ENCODE measurements at regions not wholly inside any gene's neighbourhood (a gene's known extent, or its start where the extent isn't known, plus 50 kb on each side); places are given as distances from the start of the nearest gene placed in this dataset.

DNA sequence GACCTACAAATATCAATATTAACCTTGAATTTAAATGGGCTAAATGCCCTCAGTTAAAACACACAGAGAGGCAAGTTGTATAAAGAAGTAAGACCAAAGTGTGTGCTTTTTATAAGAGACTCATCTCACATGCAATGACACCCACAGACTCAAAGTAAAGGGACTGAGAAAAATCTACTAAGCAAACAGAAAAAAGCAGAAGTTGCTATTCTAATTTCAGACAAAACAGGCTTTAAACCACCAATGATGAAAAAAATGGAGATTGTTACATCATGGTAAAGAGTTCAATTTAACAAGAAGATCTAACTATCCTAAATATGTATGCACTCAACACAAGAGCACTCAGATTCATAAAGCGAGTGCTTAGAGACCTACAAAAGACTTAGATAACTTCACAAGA is 741.9 kb upstream of the MARCKS start:
- TF ChIP-seq YY1 (IDR thresholded peaks at IDR 0.05) (no peak), GABPA (IDR thresholded peaks at IDR 0.05 in 1 of 2, conservative IDR thresholded peaks at IDR 0.05 in 1 of 2) (no peak), RAD21 (IDR thresholded peaks at IDR 0.05) (no peak), TAF1 (conservative IDR thresholded peaks at IDR 0.05) (no peak)
- TF ChIP-seq, protein P1, sequence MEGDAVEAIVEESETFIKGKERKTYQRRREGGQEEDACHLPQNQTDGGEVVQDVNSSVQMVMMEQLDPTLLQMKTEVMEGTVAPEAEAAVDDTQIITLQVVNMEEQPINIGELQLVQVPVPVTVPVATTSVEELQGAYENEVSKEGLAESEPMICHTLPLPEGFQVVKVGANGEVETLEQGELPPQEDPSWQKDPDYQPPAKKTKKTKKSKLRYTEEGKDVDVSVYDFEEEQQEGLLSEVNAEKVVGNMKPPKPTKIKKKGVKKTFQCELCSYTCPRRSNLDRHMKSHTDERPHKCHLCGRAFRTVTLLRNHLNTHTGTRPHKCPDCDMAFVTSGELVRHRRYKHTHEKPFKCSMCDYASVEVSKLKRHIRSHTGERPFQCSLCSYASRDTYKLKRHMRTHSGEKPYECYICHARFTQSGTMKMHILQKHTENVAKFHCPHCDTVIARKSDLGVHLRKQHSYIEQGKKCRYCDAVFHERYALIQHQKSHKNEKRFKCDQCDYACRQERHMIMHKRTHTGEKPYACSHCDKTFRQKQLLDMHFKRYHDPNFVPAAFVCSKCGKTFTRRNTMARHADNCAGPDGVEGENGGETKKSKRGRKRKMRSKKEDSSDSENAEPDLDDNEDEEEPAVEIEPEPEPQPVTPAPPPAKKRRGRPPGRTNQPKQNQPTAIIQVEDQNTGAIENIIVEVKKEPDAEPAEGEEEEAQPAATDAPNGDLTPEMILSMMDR (IDR thresholded peaks at IDR 0.05; ENCODE audit: low read depth, low read length, missing input control): no peak
- TF ChIP-seq, protein P2, sequence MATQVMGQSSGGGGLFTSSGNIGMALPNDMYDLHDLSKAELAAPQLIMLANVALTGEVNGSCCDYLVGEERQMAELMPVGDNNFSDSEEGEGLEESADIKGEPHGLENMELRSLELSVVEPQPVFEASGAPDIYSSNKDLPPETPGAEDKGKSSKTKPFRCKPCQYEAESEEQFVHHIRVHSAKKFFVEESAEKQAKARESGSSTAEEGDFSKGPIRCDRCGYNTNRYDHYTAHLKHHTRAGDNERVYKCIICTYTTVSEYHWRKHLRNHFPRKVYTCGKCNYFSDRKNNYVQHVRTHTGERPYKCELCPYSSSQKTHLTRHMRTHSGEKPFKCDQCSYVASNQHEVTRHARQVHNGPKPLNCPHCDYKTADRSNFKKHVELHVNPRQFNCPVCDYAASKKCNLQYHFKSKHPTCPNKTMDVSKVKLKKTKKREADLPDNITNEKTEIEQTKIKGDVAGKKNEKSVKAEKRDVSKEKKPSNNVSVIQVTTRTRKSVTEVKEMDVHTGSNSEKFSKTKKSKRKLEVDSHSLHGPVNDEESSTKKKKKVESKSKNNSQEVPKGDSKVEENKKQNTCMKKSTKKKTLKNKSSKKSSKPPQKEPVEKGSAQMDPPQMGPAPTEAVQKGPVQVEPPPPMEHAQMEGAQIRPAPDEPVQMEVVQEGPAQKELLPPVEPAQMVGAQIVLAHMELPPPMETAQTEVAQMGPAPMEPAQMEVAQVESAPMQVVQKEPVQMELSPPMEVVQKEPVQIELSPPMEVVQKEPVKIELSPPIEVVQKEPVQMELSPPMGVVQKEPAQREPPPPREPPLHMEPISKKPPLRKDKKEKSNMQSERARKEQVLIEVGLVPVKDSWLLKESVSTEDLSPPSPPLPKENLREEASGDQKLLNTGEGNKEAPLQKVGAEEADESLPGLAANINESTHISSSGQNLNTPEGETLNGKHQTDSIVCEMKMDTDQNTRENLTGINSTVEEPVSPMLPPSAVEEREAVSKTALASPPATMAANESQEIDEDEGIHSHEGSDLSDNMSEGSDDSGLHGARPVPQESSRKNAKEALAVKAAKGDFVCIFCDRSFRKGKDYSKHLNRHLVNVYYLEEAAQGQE (IDR thresholded peaks at IDR 0.05): no peak
- TF ChIP-seq, protein P3, sequence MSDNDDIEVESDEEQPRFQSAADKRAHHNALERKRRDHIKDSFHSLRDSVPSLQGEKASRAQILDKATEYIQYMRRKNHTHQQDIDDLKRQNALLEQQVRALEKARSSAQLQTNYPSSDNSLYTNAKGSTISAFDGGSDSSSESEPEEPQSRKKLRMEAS (IDR thresholded peaks at IDR 0.05): no peak
